HG02759 (cell line): ENCODE measurements at regions not wholly inside any gene's neighbourhood (a gene's known extent, or its start where the extent isn't known, plus 50 kb on each side); places are given as distances from the start of the nearest gene placed in this dataset.

Experiments used
- ATAC-seq: cut with Tn5 transposase; IDR thresholded peaks from one replicate; pipeline ENCODE4 v1.9.1; 2021; ENCODE audit warnings: mild to moderate bottlenecking, moderate library complexity; ENCODE audit not compliant: unreplicated experiment

- no peak for ATAC-seq
Measured at GRCh38 chr4:80124246-80125211, 51.5 kb upstream of the ANTXR2 start.
